ENCODE measurements at regions not wholly inside any gene's neighbourhood (a gene's known extent, or its start where the extent isn't known, plus 50 kb on each side); places are given as distances from the start of the nearest gene placed in this dataset.

DNA sequence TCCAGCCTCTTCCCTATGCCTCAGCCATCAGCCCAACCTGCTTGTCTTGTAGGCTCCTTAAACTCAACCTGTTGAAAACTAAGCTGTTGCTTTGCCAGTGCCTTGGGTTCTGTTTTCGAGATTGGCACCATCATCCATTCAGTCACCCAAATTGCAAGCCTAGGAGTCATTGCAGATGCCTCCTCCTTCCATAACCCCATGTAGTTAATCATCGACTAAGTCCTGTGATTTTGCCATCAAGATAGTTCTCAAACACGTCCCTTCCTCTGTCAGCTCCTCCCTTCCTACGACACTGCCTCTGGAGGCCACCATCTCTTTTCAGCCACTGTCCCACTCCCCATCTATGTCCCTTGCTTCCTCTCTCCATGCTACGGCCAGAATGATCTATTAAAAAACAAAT lies 168.1 kb downstream of the RAB11FIP2 start:
- Histone ChIP-seq H3K14ac (ENCODE audit: insufficient read length) (no peak overlapping the region), H2AFZ (ENCODE audit: low read length) (no peak overlapping the region), H2AK5ac (ENCODE audit: low read depth, low read length) (no peak overlapping the region), H3K4me1 (replicated peaks in 1 of 4; ENCODE audit: control insufficient read depth in 3 of 4, insufficient read depth in 4 of 4, low read length in 3 of 4) (no peaks in the 10 kb centered on the region), H3K9ac (replicated peaks in 1 of 4; ENCODE audit: extremely low read depth in 1 of 4, low read depth in 3 of 4, low read length in 3 of 4) (no peak overlapping the region), H3K9me3 (ENCODE audit: insufficient read depth in 2 of 2, low read depth in 1 of 2, low read length in 1 of 2) (no peaks in the 10 kb centered on the region), H3K4ac (replicated peaks; ENCODE audit: insufficient read length, low read depth, low read length) (no peak overlapping the region), H3K4me2 (ENCODE audit: insufficient read depth in 1 of 2, low read depth in 2 of 2, low read length in 2 of 2) (no peak overlapping the region), H2BK15ac (ENCODE audit: low read length) (no peak overlapping the region), H3K23ac (ENCODE audit: insufficient read length) (no peak overlapping the region), H4K8ac (ENCODE audit: extremely low read depth, insufficient read depth, low read length) (no peak overlapping the region), H3K18ac (ENCODE audit: extremely low read depth, low read length) (no peak overlapping the region), H3K79me2 (ENCODE audit: control insufficient read depth in 1 of 2, insufficient read depth in 2 of 2, low read length in 2 of 2) (no peaks in the 10 kb centered on the region), H3K79me1 (ENCODE audit: low read depth, low read length) (no peaks in the 10 kb centered on the region), H2BK5ac (ENCODE audit: low read depth, low read length) (no peak overlapping the region), H3K56ac (replicated peaks; ENCODE audit: insufficient read length, low read depth, low read length) (no peak overlapping the region), H4K5ac (ENCODE audit: insufficient read length, low read depth, low read length) (no peak overlapping the region), H3K27me3 (replicated peaks in 1 of 4; ENCODE audit: control insufficient read depth in 3 of 4, extremely low read depth in 1 of 4, insufficient read depth in 3 of 4, low read length in 3 of 4) (no peaks in the 10 kb centered on the region), H2BK20ac (ENCODE audit: low read length) (no peak overlapping the region), H3K36me3 (ENCODE audit: control insufficient read depth in 2 of 4, insufficient read depth in 4 of 4, low read length in 3 of 4) (no peaks in the 10 kb centered on the region), H4K20me1 (replicated peaks in 1 of 2; ENCODE audit: control insufficient read depth in 1 of 2, insufficient read depth in 2 of 2, low read length in 2 of 2) (no peaks in the 10 kb centered on the region), H2BK120ac (replicated peaks; ENCODE audit: low read depth, low read length) (no peak overlapping the region), H2BK12ac (ENCODE audit: low read depth, low read length) (no peak overlapping the region; the same call in 1 of the 2 replicates), H3K4me3 (ENCODE audit: extremely low read depth in 1 of 4, insufficient read depth in 2 of 4, low read depth in 3 of 4, low read length in 4 of 4) (no peak overlapping the region), H4K91ac (replicated peaks; ENCODE audit: insufficient read length, low read length) (no peak overlapping the region), H3K27ac (ENCODE audit: low read depth, low read length) (no peak overlapping the region), H3K23me2 (ENCODE audit: low read depth, low read length) (no peaks in the 10 kb centered on the region)
- CTCF ChIA-PET (ENCODE audit: partially characterized antibody): interaction anchor here (0.6 to 1.3 kb wide), 3 partner anchors 10 to 19 kb away, joined by 3 to 4 read pairs (median 3); no protein-coding TSS in a partner anchor
- POLR2A ChIA-PET (ENCODE audit: partially characterized antibody): no interaction called here
- no peak for FAIRE-seq
- WGBS, 2 experiments (ENCODE audit: extremely low coverage in 1 of 2, insufficient coverage in 1 of 2, insufficient read length in 1 of 2, insufficient replicate concordance in 2 of 2, low coverage in 1 of 2, low lambda C conversion rate in 2 of 2, missing lambda C conversion rate in 1 of 2): 88% methylated on average over 5 of the region's 5 CpGs; no CpG with 5 or more reads in 1 of the 2 experiments
- DNase-seq (ENCODE audit: low read depth in 1 of 2, low spot score in 2 of 2): no peak
- no peak for TF ChIP-seq KDM5A (IDR thresholded peaks at IDR 0.05; ENCODE audit: low read length)
- TF ChIP-seq EGR1 (IDR thresholded peaks at IDR 0.05; ENCODE audit: borderline replicate concordance, low read depth, low read length): no peak
- TF ChIP-seq SP2 (IDR thresholded peaks at IDR 0.05; ENCODE audit: low read length): no peak
- no peak for TF ChIP-seq MAFK (IDR thresholded peaks at IDR 0.05; ENCODE audit: low read depth, low read length)
- TF ChIP-seq NANOG (IDR thresholded peaks at IDR 0.05; ENCODE audit: insufficient read depth, low read depth, low read length, poor library complexity, severe bottlenecking): no peak
- TF ChIP-seq CREB1 (IDR thresholded peaks at IDR 0.05): no peak
- TF ChIP-seq SIRT6 (IDR thresholded peaks at IDR 0.05; ENCODE audit: low read length): no peak
- TF ChIP-seq SAP30 (IDR thresholded peaks at IDR 0.05; ENCODE audit: insufficient read depth, insufficient replicate concordance, low read length): no peak
- TF ChIP-seq KDM4A (IDR thresholded peaks at IDR 0.05; ENCODE audit: low read depth, low read length, severe bottlenecking): no peak
- TF ChIP-seq YY1 (IDR thresholded peaks at IDR 0.05; ENCODE audit: low read depth, low read length): no peak
- TF ChIP-seq, protein P1, sequence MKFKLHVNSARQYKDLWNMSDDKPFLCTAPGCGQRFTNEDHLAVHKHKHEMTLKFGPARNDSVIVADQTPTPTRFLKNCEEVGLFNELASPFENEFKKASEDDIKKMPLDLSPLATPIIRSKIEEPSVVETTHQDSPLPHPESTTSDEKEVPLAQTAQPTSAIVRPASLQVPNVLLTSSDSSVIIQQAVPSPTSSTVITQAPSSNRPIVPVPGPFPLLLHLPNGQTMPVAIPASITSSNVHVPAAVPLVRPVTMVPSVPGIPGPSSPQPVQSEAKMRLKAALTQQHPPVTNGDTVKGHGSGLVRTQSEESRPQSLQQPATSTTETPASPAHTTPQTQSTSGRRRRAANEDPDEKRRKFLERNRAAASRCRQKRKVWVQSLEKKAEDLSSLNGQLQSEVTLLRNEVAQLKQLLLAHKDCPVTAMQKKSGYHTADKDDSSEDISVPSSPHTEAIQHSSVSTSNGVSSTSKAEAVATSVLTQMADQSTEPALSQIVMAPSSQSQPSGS (IDR thresholded peaks at IDR 0.05; ENCODE audit: low read length): no peak
- TF ChIP-seq CBX8 (IDR thresholded peaks at IDR 0.05; ENCODE audit: borderline replicate concordance, low read depth, low read length): no peak
- TF ChIP-seq RBBP5 (IDR thresholded peaks at IDR 0.05; ENCODE audit: borderline replicate concordance, low read depth, low read length): no peak

Measured in H1 (cell line).